Brain microvascular endothelial cell (primary cell): ENCODE measurements at regions not wholly inside any gene's neighbourhood (a gene's known extent, or its start where the extent isn't known, plus 50 kb on each side); places are given as distances from the start of the nearest gene placed in this dataset.

ENCODE experiments used
- DNase-seq: peaks from one replicate; pipeline ENCODE4 v3.0.0-alpha.2; 2020
- H3K27ac ChIP-seq: fragments of 250-450 bp; sonication (Bioruptor Pico); 2 replicates; pipeline ENCODE4 v1.5.1; 2020; ENCODE audit warnings: mild to moderate bottlenecking, moderate library complexity
- H3K27me3 ChIP-seq: fragments of 250-450 bp; sonication (Bioruptor Pico); replicated peaks from 2 replicates; pipeline ENCODE4 v1.5.1; 2020; ENCODE audit warnings: mild to moderate bottlenecking
- H3K36me3 ChIP-seq: fragments of 250-450 bp; sonication (Bioruptor Pico); replicated peaks from 2 replicates; pipeline ENCODE4 v1.5.1; 2020; ENCODE audit warnings: mild to moderate bottlenecking
- H3K4me3 ChIP-seq: 2 replicates; pipeline ENCODE4 v1.5.1; 2011; ENCODE audit warnings: low read depth, mild to moderate bottlenecking, control low read depth, low read length, moderate library complexity
- in situ Hi-C: cut with HindIII; loops from 2 replicates; pipeline ENCODE4 v1.10.0; 2017; ENCODE audit warnings: low sequenced_read_pairs, low pct_ligation_motif_present
- TF ChIP-seq, protein P1 (sequence below): IDR thresholded peaks from 2 replicates; pipeline ENCODE4 v1.5.1; 2011; ENCODE audit warnings: low read depth, mild to moderate bottlenecking, moderate library complexity, low read length, control low read depth, inconsistent platforms; ENCODE audit errors: missing control alignments

DNA sequence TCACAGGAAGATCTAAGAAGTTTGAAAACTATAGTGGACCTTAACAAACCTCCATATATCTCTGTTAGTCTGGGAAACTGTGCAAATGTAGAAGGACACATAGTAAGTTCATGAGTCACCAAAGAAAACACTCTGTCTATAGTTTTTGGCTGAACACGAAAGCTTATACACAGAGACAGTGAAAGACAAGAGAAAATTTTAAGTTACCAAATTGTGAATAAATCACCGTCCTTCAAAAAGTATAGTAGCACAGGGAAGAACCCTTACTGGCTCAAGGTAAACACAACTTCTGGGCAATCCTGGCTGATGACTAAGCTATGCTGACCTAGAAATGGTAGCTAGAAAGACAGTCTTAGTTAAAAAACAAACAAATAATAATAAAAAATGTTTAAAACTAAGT, 1057.9 kb downstream of the AMY1C start:
- peak overlapping the region; percentile 41 for H3K27ac ChIP-seq
- peak; percentile 46 for DNase-seq
- TF ChIP-seq, protein P1, sequence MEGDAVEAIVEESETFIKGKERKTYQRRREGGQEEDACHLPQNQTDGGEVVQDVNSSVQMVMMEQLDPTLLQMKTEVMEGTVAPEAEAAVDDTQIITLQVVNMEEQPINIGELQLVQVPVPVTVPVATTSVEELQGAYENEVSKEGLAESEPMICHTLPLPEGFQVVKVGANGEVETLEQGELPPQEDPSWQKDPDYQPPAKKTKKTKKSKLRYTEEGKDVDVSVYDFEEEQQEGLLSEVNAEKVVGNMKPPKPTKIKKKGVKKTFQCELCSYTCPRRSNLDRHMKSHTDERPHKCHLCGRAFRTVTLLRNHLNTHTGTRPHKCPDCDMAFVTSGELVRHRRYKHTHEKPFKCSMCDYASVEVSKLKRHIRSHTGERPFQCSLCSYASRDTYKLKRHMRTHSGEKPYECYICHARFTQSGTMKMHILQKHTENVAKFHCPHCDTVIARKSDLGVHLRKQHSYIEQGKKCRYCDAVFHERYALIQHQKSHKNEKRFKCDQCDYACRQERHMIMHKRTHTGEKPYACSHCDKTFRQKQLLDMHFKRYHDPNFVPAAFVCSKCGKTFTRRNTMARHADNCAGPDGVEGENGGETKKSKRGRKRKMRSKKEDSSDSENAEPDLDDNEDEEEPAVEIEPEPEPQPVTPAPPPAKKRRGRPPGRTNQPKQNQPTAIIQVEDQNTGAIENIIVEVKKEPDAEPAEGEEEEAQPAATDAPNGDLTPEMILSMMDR: no peak
- no peaks in the 10 kb centered on the region for H3K36me3 ChIP-seq
- in situ Hi-C loops: no loop called here
- H3K4me3 ChIP-seq: no peak overlapping the region
- no peaks in the 10 kb centered on the region for H3K27me3 ChIP-seq

GRCh38 chr1:104825401-104825800, 1075.7 kb downstream of the AMY1C start:
- Histone ChIP-seq H3K27me3 (no peaks in the 10 kb centered on the region), H3K27ac (no peak overlapping the region), H3K36me3 (no peaks in the 10 kb centered on the region), H3K4me3 (no peak overlapping the region)
- DNase-seq: no peak
- TF ChIP-seq, protein P1: no peak
- in situ Hi-C loops: no loop called here

DNA sequence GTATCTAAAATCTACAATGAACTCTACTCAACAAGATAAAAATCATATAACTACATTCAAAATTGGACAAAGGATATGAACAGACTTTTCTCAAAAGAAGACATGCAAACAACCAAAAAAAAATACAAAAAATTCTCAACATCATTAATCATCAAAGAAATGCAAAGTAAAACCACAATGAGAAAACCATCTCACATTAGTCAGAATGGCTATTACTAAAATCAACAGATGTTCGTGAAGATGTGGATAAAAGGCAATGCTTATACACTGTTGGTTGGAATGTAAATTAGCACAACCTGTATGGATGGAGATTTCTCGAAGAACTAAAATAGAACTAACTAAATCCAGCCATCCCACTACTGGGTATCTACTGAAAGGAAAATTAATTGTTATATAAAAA, 1080.8 kb downstream of the AMY1C start:
- H3K36me3 ChIP-seq: no peaks in the 10 kb centered on the region
- DNase-seq: no peak
- no peak overlapping the region for H3K27ac ChIP-seq
- no peaks in the 10 kb centered on the region for H3K27me3 ChIP-seq
- TF ChIP-seq, protein P1: no peak
- H3K4me3 ChIP-seq: no peak overlapping the region
- in situ Hi-C loops: no loop called here

DNA sequence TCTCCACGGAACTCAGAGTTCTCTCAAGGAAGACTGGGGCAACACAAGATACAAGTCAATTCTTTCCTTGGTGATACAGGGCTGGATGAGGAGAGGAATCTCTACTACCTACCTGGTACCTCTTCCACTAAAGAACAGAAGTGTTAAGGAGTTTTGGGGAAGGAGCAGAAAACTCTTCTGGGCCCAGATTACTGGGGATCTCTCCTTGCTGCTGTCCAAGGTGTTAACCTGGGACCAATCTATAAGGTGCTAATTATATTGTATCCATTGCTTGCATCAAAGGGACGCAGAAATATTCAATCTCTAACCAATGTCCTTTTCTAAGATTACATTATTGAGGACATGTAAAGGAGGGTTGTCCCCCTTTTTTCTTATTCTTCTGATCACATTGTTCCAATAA, 1102.5 kb downstream of the AMY1C start:
- Histone ChIP-seq H3K27ac (no peak overlapping the region), H3K36me3 (no peaks in the 10 kb centered on the region), H3K4me3 (no peak overlapping the region), H3K27me3 (no peaks in the 10 kb centered on the region)
- DNase-seq: no peak
- in situ Hi-C loops: no loop called here
- TF ChIP-seq, protein P1: no peak

- TF ChIP-seq, protein P1: no peak
- Histone ChIP-seq H3K27me3 (no peaks in the 10 kb centered on the region), H3K36me3 (no peaks in the 10 kb centered on the region), H3K27ac (no peak overlapping the region), H3K4me3 (no peak overlapping the region)
- DNase-seq: no peak
- in situ Hi-C loops: no loop called here
These were observed 1103.6 kb downstream of the AMY1C start for GRCh38 chr1:104853276-104853675.

DNA sequence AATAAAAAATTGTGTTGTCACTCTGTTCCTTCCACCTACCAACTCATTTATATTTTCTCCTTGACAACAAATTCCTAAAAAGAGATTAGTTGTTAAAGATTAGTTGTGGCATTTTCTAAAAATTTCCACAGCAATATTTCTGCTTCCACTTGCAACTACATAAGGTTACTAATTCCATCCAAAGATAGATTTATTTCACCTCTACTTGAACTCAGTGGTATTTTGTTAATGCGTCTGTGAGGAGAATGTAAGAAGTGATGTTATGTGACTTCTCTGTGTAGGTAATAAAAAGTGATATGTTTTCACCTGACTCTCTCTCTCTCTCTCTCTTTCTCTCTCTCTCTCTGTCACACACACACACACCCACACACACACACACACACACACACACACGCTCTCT, 1104.8 kb downstream of the AMY1C start:
- H3K27me3 ChIP-seq: no peaks in the 10 kb centered on the region
- DNase-seq: no peak
- H3K36me3 ChIP-seq: no peaks in the 10 kb centered on the region
- H3K27ac ChIP-seq: no peak overlapping the region
- TF ChIP-seq, protein P1: no peak
- in situ Hi-C loops: no loop called here
- no peak overlapping the region for H3K4me3 ChIP-seq
